NB4 (cell line): ENCODE measurements at regions not wholly inside any gene's neighbourhood (a gene's known extent, or its start where the extent isn't known, plus 50 kb on each side); places are given as distances from the start of the nearest gene placed in this dataset.

Source experiments
- MYC ChIP-seq: IDR thresholded peaks from 2 replicates; pipeline ENCODE4 v1.6.1; 2011; ENCODE audit warnings: low read depth, low read length
- TF ChIP-seq, protein P1 (sequence below): IDR thresholded peaks from one replicate; pipeline ENCODE4 v1.5.1; 2012; ENCODE audit warnings: low read depth, low read length

DNA sequence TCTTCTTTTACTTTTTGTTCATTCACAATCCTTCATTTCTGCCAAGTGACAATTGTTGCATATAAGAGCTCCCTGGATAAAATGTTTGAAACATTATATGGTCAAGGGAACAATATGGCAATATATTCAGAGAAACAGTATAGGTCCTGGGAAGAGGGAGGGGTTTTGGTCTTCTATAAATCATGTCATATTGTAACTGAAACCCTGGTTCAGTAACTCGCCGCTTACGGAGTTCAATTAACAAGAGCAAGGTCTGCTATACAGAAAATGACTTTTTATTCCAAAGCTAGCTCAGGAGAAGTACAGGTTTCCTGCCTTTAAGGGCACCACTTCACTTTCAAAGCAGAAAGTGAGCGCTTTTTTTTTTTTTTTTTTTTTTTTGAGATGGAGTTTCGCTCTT lies 522.1 kb upstream of the TGFBR2 start:
- TF ChIP-seq, protein P1, sequence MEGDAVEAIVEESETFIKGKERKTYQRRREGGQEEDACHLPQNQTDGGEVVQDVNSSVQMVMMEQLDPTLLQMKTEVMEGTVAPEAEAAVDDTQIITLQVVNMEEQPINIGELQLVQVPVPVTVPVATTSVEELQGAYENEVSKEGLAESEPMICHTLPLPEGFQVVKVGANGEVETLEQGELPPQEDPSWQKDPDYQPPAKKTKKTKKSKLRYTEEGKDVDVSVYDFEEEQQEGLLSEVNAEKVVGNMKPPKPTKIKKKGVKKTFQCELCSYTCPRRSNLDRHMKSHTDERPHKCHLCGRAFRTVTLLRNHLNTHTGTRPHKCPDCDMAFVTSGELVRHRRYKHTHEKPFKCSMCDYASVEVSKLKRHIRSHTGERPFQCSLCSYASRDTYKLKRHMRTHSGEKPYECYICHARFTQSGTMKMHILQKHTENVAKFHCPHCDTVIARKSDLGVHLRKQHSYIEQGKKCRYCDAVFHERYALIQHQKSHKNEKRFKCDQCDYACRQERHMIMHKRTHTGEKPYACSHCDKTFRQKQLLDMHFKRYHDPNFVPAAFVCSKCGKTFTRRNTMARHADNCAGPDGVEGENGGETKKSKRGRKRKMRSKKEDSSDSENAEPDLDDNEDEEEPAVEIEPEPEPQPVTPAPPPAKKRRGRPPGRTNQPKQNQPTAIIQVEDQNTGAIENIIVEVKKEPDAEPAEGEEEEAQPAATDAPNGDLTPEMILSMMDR, result no peak
- no peak for TF ChIP-seq MYC
